K562 (cell line): ENCODE measurements at regions not wholly inside any gene's neighbourhood (a gene's known extent, or its start where the extent isn't known, plus 50 kb on each side); places are given as distances from the start of the nearest gene placed in this dataset.

Source experiments
- CREB3L1 ChIP-seq: fragments of 450-650 bp; IDR thresholded peaks from 2 replicates; pipeline ENCODE4 v1.6.1; 2014; ENCODE audit warnings: low read depth, mild to moderate bottlenecking, moderate library complexity, borderline replicate concordance
- HLTF ChIP-seq: fragments of 450-650 bp; IDR thresholded peaks from 2 replicates; pipeline ENCODE4 v1.6.1; 2016
- HNRNPUL1 ChIP-seq: fragments of 200-400 bp; formaldehyde crosslinking; IDR thresholded peaks from 2 replicates; pipeline ENCODE4 v1.6.1; 2017; ENCODE audit warnings: low read length
- LARP7 ChIP-seq: fragments of 450-650 bp; IDR thresholded peaks from 2 replicates; pipeline ENCODE4 v1.6.1; 2016
- MAX ChIP-seq: sonication (generic); formaldehyde crosslinking; IDR thresholded peaks from 2 replicates; pipeline ENCODE4 v1.9.0; 2022; ENCODE audit warnings: mild to moderate bottlenecking, missing genetic modification reagents
- MLX ChIP-seq, 2 experiments: fragments of 450-650 bp in 1 of 2; sonication (generic) in 1 of 2; formaldehyde crosslinking; conservative IDR thresholded peaks; 2 replicates each; pipeline versions ENCODE4 v1.4.0 to v1.8.1; 2020 to 2022; ENCODE audit warnings: mild to moderate bottlenecking in 1 of 2, missing genetic modification reagents in 1 of 2
- MTA1 ChIP-seq: fragments of 450-650 bp; IDR thresholded peaks from 2 replicates; pipeline ENCODE4 v1.6.1; 2017; ENCODE audit warnings: borderline replicate concordance
- NFE2 ChIP-seq: IDR thresholded peaks from 2 replicates; pipeline ENCODE4 v1.6.1; 2014; ENCODE audit warnings: antibody characterized with exemption, low read depth
- PML ChIP-seq: IDR thresholded peaks from 2 replicates; pipeline ENCODE4 v1.6.1; 2012; ENCODE audit warnings: low read length, inconsistent platforms
- RBFOX2 ChIP-seq: fragments of 200-400 bp; formaldehyde crosslinking; IDR thresholded peaks from 2 replicates; pipeline ENCODE4 v1.6.1; 2017; ENCODE audit warnings: low read depth, mild to moderate bottlenecking, low read length, moderate library complexity
- TAF1 ChIP-seq: IDR thresholded peaks from 2 replicates; pipeline ENCODE4 v1.6.1; 2011; ENCODE audit warnings: mild to moderate bottlenecking, low read length, moderate library complexity; ENCODE audit not compliant: insufficient read depth, control insufficient read depth, severe bottlenecking; ENCODE audit errors: extremely low read depth
- TBP ChIP-seq: optimal IDR thresholded peaks from 2 replicates; pipeline ENCODE3; 2011; ENCODE audit warnings: low read depth, low read length, improper control_type of control experiment
- XRCC5 ChIP-seq: fragments of 200-400 bp; formaldehyde crosslinking; IDR thresholded peaks from 2 replicates; pipeline ENCODE4 v1.6.1; 2017; ENCODE audit warnings: low read depth, mild to moderate bottlenecking, low read length
- ZBED1 ChIP-seq: IDR thresholded peaks from 2 replicates; pipeline ENCODE4 v1.6.1; 2014
- ZC3H8 ChIP-seq: fragments of 450-650 bp; IDR thresholded peaks from 2 replicates; pipeline ENCODE4 v1.6.1; 2017
- ZEB2 ChIP-seq: fragments of 450-650 bp; IDR thresholded peaks from 2 replicates; pipeline ENCODE4 v1.6.1; 2016
- ZHX1 ChIP-seq: fragments of 150-350 bp; conservative IDR thresholded peaks from 2 replicates; pipeline ENCODE4 v1.6.1; 2014; ENCODE audit warnings: low read length
- ZNF197 ChIP-seq: fragments of 200-800 bp; sonication (Bioruptor generic); IDR thresholded peaks from 2 replicates; pipeline ENCODE4 v1.6.1; 2016; ENCODE audit warnings: low read depth, missing genetic modification characterization, missing compliant biosample characterization
- ZNF24 ChIP-seq: fragments of 450-650 bp; IDR thresholded peaks from 2 replicates; pipeline ENCODE4 v1.6.1; 2016
- ZNF347 ChIP-seq: fragments of 450-650 bp; formaldehyde crosslinking; IDR thresholded peaks from 2 replicates; pipeline ENCODE4 v1.4.0; 2020; ENCODE audit warnings: low read depth, mild to moderate bottlenecking, moderate library complexity
- TF ChIP-seq, protein P1 (sequence below): fragments of 450-650 bp; formaldehyde crosslinking; IDR thresholded peaks from 2 replicates; pipeline ENCODE4 v1.4.0; 2022; ENCODE audit warnings: mild to moderate bottlenecking, moderate library complexity
- TF ChIP-seq, protein P2 (sequence below): IDR thresholded peaks from 2 replicates; pipeline ENCODE4 v1.6.1; 2012; ENCODE audit warnings: low read depth, low read length, improper control_type of control experiment, borderline replicate concordance

- TF ChIP-seq TAF1 (peak; percentile 35), HLTF (no peak), TBP (peak; percentile 44), RBFOX2 (peak; percentile 62; the same call in 1 of the 2 replicates), CREB3L1 (peak; percentile 63; the same call in 1 of the 2 replicates), MLX (CRISPR knock-in tag; conservative IDR thresholded peaks at IDR 0.05) (no peak), HNRNPUL1 (no peak), ZHX1 (no peak), ZEB2 (0 out of 2 replicates have a peak, but pooled peaks have one; percentile 15), MTA1 (no peak), NFE2 (peak; percentile 82), MAX (CRISPR knock-in tag) (no peak), ZNF197 (CRISPR knock-in tag) (peak; percentile 83; the same call in 1 of the 2 replicates), ZNF24 (no peak; the same call in 1 of the 2 replicates), ZC3H8 (no peak), XRCC5 (no peak), ZNF347 (CRISPR knock-in tag) (no peak), PML (peak; percentile 98), LARP7 (no peak), ZBED1 (peak; percentile 82; the same call in 1 of the 2 replicates)
- TF ChIP-seq, protein P1, sequence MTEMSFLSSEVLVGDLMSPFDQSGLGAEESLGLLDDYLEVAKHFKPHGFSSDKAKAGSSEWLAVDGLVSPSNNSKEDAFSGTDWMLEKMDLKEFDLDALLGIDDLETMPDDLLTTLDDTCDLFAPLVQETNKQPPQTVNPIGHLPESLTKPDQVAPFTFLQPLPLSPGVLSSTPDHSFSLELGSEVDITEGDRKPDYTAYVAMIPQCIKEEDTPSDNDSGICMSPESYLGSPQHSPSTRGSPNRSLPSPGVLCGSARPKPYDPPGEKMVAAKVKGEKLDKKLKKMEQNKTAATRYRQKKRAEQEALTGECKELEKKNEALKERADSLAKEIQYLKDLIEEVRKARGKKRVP (CRISPR knock-in tag), result no peak
- TF ChIP-seq, protein P2, sequence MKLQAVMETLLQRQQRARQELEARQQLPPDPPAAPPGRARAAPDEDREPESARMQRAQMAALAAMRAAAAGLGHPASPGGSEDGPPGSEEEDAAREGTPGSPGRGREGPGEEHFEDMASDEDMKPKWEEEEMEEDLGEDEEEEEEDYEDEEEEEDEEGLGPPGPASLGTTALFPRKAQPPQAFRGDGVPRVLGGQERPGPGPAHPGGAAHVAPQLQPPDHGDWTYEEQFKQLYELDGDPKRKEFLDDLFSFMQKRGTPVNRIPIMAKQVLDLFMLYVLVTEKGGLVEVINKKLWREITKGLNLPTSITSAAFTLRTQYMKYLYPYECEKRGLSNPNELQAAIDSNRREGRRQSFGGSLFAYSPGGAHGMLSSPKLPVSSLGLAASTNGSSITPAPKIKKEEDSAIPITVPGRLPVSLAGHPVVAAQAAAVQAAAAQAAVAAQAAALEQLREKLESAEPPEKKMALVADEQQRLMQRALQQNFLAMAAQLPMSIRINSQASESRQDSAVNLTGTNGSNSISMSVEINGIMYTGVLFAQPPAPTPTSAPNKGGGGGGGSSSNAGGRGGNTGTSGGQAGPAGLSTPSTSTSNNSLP, result peak; percentile 82
Observed at GRCh38 chr3:182364723-182365650, 428.3 kb upstream of the ATP11B start (continued).
